Hypothalamus (tissue), 51 donors: ENCODE measurements at regions not wholly inside any gene's neighbourhood (a gene's known extent, or its start where the extent isn't known, plus 50 kb on each side); places are given as distances from the start of the nearest gene placed in this dataset.
A peak's percentile ranks its signal among the peaks of the same experiment; 100 is the strongest.
"Not testable (repeated sequence)": the region's sequence is repeated elsewhere in the genome, so short reads cannot be mapped to it uniquely, and the experiment has no call there.

Experiments
- DNase-seq, 51 donors: peaks; one replicate each; lab custom pipeline; 2025; lab: John Stamatoyannopoulos, UW

DNA sequence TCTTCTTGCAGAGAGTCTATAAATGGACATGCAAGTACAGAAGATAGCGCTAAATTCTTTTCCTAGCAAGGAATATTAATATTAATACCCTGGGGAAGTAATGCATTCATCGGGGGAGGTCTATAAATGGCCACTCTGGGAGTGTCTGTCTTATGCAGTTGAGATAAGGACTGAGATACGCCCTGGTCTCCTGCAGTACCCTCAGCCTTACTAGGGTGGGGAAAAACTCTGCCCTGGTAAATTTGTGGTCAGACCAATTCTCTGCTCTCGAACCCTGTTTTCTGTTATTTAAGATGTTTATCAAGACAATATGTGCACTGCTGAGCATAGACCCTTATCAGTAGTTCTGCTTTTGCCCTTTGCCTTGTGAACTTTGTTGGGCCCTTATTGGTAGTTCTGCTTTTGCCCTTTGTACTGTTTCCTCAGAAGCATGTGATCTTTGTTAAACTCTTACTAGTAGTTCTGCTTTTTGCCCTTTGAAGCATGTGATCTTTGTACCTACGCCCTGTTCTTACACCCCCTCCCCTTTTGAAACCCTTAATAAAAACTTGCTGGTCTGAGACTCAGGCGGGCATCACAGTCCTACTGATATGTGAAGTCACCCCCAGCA, 1956.2 kb downstream of the PCDH9 start:
- DNase-seq, result not testable (repeated sequence)

DNA sequence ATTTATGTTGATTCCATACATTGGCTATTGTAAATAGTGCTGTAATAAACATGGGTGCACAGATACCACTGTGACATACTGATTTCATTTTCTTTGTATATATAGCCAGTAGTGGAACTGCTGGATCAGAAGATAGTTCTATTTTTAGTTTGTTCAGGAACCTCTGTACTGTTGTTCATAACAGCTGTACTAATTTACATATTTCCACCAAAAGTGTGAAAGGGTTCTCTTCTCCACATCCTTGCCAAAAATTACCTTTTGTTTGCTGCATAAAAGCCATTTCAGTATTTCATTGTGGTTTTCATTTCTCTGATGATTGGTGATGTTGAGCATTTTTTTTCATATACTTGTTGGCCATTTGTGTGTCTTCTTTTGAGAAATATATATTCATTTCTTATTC, 1962.1 kb downstream of the PCDH9 start:
- no peak for DNase-seq

DNA sequence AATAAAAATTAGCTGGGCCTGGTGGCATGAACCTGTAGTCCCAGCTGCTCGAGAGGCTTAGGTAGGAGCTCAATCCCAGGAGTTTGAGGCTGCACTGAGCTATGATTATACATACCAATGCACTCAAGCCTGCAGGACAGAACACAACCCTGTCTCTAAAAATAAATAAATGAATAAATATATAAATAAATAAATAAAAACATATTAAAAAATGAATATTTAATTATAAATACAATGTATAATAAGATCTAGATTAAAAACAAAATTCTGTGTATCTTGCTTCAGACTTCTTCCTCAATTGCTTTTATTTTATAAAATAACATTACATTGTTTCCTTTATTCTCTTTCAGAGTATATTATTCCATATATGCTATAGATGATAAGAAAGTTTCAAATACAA, 1964.1 kb downstream of the PCDH9 start:
- DNase-seq, result no peak

DNA sequence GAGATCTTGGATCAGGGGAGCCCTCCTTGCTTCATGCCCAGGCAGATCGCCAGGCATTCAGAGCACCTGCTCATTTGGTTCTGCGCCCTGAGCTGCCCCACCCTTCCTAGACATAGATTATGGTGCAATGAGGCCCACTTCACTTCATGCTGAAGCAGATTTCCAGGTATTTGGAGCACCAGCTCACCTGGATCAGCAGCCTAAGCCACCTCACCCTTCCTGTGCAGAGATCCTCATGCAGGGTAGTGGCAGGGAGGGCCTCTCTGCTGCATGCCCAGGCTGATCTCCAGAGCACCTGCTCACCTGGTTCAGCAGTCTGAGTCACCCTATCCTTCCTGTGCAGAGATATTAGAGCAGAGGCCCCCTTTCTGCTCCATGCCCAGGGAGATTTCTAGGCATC, 1966.1 kb downstream of the PCDH9 start:
- no peak for DNase-seq

DNA sequence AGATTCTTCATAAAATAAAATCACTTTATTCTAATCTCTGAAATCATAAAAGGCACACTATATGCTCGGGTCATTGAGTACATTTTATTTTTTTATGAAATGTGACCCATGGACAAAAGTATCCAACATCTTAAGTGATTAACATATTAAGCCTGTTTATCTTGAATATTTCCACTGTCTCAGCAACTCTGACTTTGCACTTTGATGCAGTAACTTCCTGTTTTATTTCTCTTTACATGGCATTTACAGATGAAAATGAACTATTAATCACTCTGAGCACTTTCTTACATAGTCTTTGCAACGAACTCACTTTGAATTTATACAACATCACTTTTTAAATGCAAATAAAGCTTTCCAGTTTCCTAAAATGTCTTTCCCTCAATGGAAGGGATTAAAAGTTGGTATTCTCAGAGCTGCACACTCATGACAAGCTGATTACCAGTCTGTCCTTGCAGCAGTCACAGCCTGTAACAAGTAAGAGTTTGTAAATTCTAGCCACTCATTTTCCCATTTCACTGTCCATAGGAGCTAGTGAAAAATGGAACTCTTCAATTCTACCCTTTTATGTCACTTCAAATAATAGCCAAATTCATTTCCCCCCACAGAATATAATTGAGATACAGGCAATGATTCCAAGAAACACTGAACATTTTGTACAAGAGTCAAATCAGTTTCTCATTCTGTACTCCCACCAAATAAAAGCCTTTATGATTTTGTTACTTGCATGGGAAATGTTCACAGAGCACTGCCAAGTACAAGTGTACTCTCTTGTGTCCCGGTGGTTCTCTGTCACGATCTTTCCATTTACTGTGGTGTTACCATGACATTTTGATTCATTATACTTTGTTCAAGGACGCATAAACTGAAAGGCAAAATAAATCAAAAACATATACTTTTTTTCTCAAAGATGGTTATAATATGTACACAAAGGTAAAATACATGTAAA, 1968.9 kb downstream of the PCDH9 start:
- DNase-seq, result no peak

DNA sequence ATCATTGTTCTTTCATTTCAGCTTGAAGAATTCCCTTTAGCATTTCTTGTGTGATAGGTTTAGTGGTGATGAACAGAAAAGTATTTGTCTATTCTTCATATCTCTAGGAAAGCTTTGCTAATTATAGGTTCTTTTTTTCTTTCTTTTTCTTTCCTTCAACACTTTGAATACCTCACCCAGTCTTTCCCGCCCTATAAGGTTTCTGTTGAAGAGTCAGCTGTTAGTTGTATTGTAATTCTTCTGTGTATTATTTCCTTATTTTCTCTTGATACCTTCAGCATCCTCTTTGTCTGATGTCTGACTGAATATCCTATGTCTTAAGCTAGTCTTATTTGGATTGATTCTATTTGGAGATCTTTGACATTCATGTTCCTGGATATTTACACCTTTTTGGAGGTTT, 1989.4 kb downstream of the PCDH9 start:
- DNase-seq, result no peak

DNA sequence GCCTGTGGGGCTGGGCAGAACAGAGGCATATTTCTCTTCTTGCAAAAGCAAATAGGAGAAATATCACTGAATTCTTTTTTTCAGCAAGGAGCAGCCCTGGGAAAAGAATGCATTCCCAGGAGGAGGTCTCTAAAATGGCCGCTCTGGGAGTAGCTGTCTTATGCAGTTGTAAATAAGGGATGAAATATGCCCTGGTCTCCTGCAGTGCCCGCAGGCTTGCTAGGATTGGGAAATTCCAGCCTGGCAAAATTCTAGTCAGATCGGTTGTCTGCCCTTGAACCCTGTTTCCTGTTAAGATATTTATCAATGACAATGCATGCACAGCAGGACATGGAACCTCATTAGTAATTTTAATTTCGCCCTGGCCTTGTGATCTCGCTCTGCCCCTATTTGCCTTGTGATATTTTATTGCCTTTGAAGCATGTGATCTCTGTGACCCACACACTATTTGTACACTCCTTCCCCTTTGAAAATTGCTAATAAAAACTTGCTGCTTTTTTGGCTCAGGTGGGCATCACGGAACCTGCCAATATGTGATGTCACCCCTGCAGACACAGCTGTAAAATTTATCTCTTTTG, 1993.2 kb downstream of the PCDH9 start:
- no peak for DNase-seq

DNA sequence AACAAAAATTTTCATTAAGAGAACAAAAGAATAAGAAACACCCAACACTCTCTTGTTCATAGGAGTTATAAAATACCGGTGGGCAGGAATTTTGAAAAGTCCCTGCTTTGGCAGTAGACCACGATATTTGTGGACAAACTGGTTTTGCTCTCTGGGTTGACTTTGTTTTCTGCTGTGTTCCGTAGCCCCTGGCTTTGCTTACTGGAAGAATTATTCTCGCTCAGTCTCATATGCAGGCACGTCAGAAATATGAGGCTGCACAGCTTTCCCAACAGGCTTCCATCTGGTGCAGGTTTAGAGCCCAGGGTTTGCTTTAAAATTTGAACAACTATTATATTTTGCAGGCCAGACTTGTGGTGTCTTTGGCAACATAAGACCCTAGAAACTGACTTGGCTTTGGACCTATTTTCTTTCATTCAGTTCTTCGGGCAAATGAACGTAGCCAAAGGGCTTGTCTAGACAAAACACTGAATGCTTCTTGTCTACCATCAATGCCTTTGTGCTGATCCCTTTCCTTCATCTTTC, 2012.6 kb downstream of the PCDH9 start:
- no peak for DNase-seq

DNA sequence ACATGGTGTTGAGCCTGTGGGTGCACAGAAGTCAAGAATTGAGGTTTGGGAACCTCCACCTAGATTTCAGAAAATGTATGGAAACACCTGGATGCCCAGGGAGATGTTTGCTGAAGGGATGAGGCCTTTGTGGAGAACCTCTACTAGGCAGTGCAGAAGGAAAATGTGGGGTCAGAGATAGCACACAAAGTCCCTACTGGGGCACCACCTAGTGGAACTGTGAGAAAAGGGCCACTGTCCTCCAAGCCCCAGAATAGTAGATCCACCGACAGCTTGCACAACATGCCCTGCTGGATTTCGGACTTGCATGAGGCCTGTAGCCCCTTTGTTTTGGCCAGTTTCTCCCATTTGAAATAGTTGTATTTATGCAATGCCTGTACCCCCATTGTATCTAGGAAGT, 2027.3 kb downstream of the PCDH9 start:
- not testable (repeated sequence) for DNase-seq

DNA sequence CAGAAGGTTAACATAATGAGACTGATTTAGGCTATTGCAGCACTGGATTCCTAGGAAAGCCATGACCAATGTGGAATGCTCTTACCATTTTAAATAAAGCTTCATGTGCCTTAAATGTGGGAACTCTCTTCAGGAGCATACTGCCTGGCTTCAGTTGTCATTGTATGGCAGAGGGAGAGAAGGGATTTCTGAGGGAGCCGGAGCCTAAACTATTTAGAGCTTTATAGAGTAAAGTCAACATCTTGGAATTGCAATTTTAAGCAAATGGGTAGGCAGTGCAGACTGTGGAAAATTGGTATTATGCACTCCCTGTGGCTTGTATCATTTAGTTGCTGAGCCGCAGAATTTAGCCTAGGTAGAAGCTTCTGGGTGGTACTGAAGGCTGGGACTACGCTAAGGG, 2041.4 kb downstream of the PCDH9 start:
- DNase-seq, result no peak

DNA sequence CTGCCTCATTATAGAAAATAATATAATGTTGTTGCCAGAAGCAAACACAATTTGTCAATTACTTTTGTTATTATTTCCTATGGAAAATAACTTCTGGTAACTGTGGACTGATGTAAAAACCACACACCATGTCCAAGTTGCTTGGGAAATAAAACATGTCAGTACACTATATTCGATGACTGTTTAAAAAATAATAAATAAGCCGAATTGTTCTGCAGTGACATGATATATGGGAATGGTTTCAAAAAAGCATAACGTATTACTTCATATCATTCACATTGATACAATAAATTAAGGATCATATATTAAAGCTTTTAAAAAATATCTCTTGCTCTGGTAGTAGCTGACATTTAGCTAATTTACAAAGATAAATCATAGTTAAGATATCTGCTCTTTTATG, 2062.1 kb downstream of the PCDH9 start:
- no peak for DNase-seq

DNA sequence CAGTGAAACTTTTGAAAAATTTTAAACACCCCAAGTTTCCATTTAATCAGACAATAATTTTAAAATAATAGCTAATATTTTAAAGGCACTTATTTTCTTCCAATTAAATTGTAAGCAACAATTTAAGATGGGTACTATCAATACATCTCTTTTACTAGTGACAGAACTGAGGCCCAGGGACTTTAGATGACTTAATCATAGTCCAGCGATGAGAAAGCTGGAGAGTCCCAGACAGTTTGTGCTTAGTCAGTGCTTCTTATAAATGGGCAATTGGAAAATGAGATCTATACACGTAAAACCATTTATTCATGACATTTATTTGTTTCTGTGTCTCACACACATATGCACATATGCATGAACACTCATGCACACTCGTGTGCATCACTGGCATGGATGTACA, 2063.5 kb downstream of the PCDH9 start:
- no peak for DNase-seq

DNA sequence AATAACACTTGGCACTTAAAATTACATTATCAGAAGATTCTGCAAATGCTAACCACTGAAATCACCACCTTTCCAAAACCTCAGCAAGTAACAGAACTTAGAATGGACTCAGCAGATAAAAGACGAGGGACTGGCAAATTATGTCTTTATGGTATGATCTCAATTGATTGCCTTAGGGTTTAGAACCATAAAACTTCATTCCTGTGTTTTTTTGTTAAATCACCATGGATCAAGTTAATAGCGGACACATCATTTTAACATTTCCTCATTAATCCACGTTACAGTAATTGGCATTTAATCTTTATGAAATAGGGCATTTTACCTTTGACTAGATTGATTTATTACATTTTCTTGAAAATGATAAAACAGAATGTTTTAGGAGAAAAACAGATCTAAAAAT, 2070.3 kb downstream of the PCDH9 start:
- DNase-seq, result no peak

DNA sequence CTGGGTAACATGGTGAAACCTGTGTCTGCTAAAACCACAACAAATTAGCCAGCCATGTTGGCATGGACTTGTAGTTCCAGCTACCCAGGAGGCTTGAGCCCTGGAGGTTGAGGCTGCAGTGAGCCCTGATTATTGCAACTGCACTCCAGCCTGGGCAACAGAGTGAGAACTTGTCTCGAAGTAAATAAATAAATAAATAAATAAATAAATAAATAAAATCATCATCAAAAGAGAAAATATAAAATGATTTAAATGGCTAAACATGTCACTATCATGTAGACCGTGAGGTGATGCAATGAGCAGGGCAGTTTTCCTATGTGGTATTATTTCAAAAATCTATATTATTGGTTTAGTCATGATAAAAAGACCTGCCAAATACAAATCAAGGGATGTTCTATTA, 2074.3 kb downstream of the PCDH9 start:
- no peak for DNase-seq

DNA sequence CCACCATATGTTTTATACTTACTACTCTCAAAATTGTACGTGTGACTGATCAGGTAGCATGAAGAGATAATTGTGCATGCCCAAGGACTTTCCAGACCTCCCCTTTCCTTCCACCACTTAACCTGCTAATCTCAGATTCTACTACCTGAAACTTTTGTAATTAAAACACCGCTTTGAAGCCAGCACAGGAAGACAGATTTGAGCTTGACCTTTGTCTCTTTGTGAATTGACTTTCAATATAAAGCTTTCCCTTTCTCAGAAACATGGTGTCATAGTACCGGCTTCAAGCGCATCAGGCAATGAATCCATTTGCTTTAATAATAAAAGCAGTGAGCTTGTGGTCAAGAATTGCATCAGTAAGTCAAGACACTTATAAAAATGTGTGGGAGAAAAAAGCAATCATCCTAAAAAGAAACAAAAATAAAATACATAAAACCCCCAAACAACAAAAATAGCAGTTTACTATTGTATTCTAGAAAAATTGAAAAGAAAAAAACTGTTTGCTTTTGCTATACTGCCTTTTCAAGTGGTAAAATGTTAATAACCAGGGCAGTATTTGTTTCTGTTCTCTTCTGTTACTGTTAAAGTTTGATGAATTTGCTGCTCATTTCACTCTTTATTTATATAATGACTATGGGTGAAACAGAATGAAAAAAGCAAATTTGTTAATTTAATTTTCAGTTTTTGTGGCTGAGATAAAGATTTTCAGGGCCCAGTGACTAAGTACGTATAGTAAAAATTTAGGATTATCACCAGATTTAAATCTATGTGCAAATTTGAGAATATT, 2075.3 kb downstream of the PCDH9 start:
- DNase-seq, result no peak

DNA sequence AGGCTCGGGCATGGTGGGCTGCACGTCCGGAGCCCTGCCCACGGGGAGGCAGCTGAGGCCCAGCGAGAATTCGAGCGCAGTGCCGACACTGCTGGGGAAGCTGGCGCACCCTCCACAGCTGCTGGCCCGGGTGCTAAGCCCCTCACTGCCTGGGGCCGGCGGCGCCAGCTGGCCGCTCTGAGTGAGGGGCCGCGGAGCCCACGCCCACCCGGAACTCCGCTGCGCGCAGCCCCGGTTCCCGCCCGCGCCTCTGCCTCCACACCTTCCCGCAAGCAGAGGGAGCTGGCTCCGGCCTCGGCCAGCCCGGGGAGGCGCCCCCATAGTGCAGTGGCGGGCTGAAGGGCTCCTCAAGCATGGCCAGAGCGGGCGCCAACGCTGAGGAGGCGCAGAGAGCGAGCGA, 2080.4 kb downstream of the PCDH9 start:
- no peak for DNase-seq

DNA sequence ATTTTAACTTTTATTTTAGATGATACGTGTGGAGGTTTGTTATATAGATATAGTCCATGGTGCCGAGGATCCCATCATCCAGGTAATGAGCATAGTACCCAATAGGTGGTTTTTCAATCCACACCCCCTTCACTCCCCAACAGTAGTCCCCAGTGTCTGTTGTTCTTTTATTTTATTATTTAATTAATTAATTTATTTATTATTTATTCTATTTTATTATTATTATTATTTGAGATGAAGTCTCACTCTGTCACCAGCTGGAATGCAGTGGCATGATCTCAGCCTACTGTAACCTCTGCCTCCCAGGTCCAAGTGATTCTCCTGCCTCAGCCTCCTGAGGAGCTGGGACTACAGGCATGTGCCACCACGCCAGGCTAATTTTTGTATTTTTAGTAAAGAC, 2086.2 kb downstream of the PCDH9 start:
- no peak for DNase-seq

DNA sequence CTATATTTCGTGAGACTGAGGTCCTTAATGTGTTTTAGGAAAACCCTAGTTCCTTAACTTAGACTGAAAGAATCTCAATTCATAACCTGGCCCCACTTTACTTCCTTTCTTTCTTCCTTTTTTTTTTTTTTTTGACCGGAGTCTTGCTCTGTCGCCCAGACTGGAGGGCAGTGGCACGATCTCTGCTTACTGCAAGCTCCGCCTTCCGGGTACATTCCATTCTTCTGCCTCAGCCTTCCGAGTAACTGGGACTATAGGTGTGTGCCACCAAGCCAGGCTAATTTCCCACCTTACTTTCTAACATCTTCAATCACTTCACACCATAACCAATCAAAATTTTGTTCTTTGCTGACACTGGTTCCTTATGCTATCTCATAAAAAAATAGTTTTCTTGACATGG, 2097.0 kb downstream of the PCDH9 start:
- no peak for DNase-seq

DNA sequence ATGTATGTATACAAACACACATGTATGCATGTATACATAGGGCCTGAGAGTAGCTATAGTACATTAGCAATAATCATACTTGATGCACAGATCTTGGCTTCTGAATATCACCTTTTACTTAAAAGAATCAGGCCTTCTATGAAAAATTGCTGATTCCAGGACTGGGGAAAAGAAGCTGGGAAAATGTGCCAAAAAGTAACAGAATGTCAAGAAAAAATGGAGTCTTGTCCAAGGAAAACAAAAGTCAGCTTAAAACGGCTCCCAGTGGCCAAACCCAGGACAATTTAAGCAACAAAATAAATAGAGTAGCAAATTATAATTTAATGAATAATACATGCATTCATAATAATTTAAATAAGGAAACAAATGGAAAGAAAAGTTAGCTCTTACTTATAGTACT, 2104.9 kb downstream of the PCDH9 start:
- peak in 1 of 51 donors; percentile 0 for DNase-seq

DNA sequence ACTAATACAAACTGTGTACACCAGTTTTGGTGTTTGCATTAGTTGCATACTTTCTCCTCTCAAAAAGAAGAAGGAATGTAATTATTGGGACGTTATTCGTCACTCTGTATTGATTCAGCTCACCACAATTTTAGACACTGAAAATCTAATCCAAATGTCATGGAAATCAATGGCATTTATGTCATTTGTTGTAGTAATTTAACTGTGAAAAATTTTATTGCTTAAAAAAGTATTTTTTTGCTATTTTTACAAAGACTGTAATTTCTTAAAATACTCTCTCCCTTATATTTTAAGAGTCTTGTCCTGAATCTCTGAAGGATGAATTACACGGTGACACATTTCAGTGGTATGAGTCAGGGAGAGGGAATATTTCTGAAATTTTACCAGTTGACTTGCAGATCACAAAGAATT, 2117.6 kb downstream of the PCDH9 start:
- DNase-seq, result no peak

DNA sequence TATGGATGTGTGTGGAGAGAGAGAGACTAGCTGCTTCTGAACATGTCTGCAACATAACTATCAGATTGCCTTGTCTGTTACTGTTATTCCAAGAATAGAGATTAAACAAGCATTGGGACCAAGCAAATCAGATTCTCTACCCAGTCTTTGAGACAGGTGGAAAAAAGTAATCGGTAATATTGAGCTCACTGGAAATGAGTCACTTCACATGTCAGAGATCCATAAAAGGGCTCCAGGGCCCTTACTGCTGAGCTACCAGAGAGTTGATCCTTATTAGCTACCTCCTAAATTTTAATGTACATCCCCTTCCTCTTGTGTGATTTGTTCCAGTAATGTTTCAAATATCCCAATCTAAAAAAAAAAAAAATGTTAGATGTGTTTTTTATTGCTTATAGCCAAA, 2118.0 kb downstream of the PCDH9 start:
- DNase-seq, result no peak
